HepG2 (cell line): ENCODE measurements at regions not wholly inside any gene's neighbourhood (a gene's known extent, or its start where the extent isn't known, plus 50 kb on each side); places are given as distances from the start of the nearest gene placed in this dataset.
"Not testable (repeated sequence)": the region's sequence is repeated elsewhere in the genome, so short reads cannot be mapped to it uniquely, and the experiment has no call there.

Experiments
- ATAC-seq: fragments of 200-7000 bp; cut with Tn5 transposase; 3 replicates; pipeline ENCODE4 v1.9.1; 2020; ENCODE audit warnings: mild to moderate bottlenecking, moderate library complexity
- BruUV-seq: library from RNA; stranded (reverse); fragments of 400-500 nt; replicated peaks from 2 replicates; lab custom pipeline; 2021; lab: Mats Ljungman, UMichigan
- CTCF ChIA-PET: fragments of 300-600 bp; formaldehyde crosslinking; extraction: SDS; loops from one replicate; lab custom pipeline; 2021; ENCODE audit warnings: low total read pairs, inconsistent platforms, low intra/inter-chr PET ratio; lab: Yijun Ruan, JAX
- POLR2A ChIA-PET: fragments of 350-600 bp; sonication (Branson Sonifier 250); formaldehyde crosslinking; loops from one replicate; lab custom pipeline; 2020; ENCODE audit warnings: antibody characterized with exemption, inconsistent platforms; lab: Yijun Ruan, JAX
- DNase-seq: peaks from one replicate; pipeline ENCODE4 v3.0.0-alpha.2; 2015; ENCODE audit warnings: low spot score
- FAIRE-seq: peaks from 3 replicates; lab custom pipeline; 2011; peaks lifted over from hg19 to GRCh38; lab: Jason Lieb, UNC
- H2AFZ ChIP-seq: one replicate; pipeline ENCODE4 v1.6.1; 2011; ENCODE audit warnings: low read length, inconsistent platforms
- H3K27ac ChIP-seq: fragments of 300-600 bp; 3 replicates; pipeline ENCODE4 v1.8.0; 2011; ENCODE audit warnings: mixed run types, mild to moderate bottlenecking, mixed read lengths, low read length, inconsistent platforms; ENCODE audit not compliant: insufficient read depth; ENCODE audit errors: extremely low read length
- H3K27me3 ChIP-seq, 2 experiments: fragments of 200-600 bp in 1 of 2; 2 replicates in 1 of 2; 3 replicates in 1 of 2; pipeline versions ENCODE4 v1.6.0 to v1.8.0; 2011; ENCODE audit warnings: low read length in 2 of 2, mild to moderate bottlenecking in 2 of 2, moderate library complexity in 2 of 2, inconsistent platforms in 1 of 2; ENCODE audit not compliant: insufficient read depth in 2 of 2, control insufficient read depth in 1 of 2
- H3K36me3 ChIP-seq, 2 experiments: fragments of 200-600 bp in 1 of 2; replicated peaks in 1 of 2; 2 replicates in 1 of 2; 3 replicates in 1 of 2; pipeline versions ENCODE4 v1.5.1 to v1.8.0; 2011; ENCODE audit warnings: low read length in 2 of 2, inconsistent platforms in 1 of 2; ENCODE audit not compliant: insufficient read depth in 2 of 2, control insufficient read depth in 1 of 2
- H3K4me1 ChIP-seq: 2 replicates; pipeline ENCODE4 v1.5.1; 2012; ENCODE audit warnings: low read length, inconsistent platforms; ENCODE audit not compliant: insufficient read depth
- H3K4me2 ChIP-seq: 2 replicates; pipeline ENCODE4 v1.6.0; 2011; ENCODE audit warnings: low read depth, low read length, inconsistent platforms
- H3K4me3 ChIP-seq, 3 experiments: fragments of 200-600 bp in 1 of 3; sonication (generic), shearing (Covaris generic) in 1 of 3; replicated peaks in 1 of 3; 2 replicates each; pipeline ENCODE4 v1.5.1; 2011 to 2016; ENCODE audit warnings: low read length in 3 of 3, inconsistent platforms in 2 of 3, low read depth in 2 of 3, mild to moderate bottlenecking in 2 of 3, control low read depth in 1 of 3, mixed read lengths in 1 of 3; ENCODE audit not compliant: insufficient read depth in 1 of 3
- H3K79me2 ChIP-seq: one replicate; pipeline ENCODE4 v1.6.1; 2011; ENCODE audit warnings: low read length, inconsistent platforms; ENCODE audit not compliant: insufficient read depth
- H3K9ac ChIP-seq: 2 replicates; pipeline ENCODE4 v1.6.0; 2011; ENCODE audit warnings: mild to moderate bottlenecking, low read depth, low read length, inconsistent platforms; ENCODE audit not compliant: insufficient read depth
- H3K9me3 ChIP-seq: 2 replicates; pipeline ENCODE4 v1.5.1; 2012; ENCODE audit warnings: mild to moderate bottlenecking, low read length
- H4K20me1 ChIP-seq: 2 replicates; pipeline ENCODE4 v1.6.0; 2011; ENCODE audit warnings: inconsistent platforms, mild to moderate bottlenecking, low read length, moderate library complexity; ENCODE audit not compliant: insufficient read depth
- HIVEP1 ChIP-seq: sonication (generic); formaldehyde crosslinking; IDR thresholded peaks from 2 replicates; pipeline ENCODE4 v1.4.0; 2020; ENCODE audit warnings: mild to moderate bottlenecking, missing genetic modification reagents
- MED13 ChIP-seq: sonication (generic); formaldehyde crosslinking; IDR thresholded peaks from 2 replicates; pipeline ENCODE4 v1.5.0; 2020; ENCODE audit warnings: missing genetic modification reagents
- NR2F1 ChIP-seq, 2 experiments: fragments of 450-650 bp in 1 of 2; formaldehyde crosslinking in 1 of 2; IDR thresholded peaks; 2 replicates each; pipeline versions ENCODE4 v1.5.0 to v1.6.1; 2016 to 2020; ENCODE audit warnings: mild to moderate bottlenecking in 1 of 2, missing compliant biosample characterization in 1 of 2, missing genetic modification reagents in 1 of 2, moderate library complexity in 1 of 2
- RBM39 ChIP-seq: fragments of 200-400 bp; formaldehyde crosslinking; IDR thresholded peaks from one replicate; pipeline ENCODE4 v1.6.1; 2018; ENCODE audit warnings: antibody characterized with exemption, mild to moderate bottlenecking, low read depth, low read length; ENCODE audit not compliant: poor library complexity, severe bottlenecking
- WGBS: methylation state at CpG from one replicate; pipeline ENCODE4 v1.1.6; 2017; ENCODE audit warnings: low lambda C conversion rate; 5-methylcytosine and 5-hydroxymethylcytosine counted together
- in situ Hi-C: cut with HindIII; loops from 2 replicates; pipeline ENCODE4 v1.10.0; 2017; ENCODE audit warnings: low pct_unique_long_range_greater_than_20kb; ENCODE audit not compliant: extremely low pct_ligation_motif_present
- intact Hi-C: fragments of 100-400 bp; cut with micrococcal nuclease; formaldehyde crosslinking; loops from one replicate; pipeline ENCODE4 v1.10.0; 2022; ENCODE audit not compliant: unreplicated experiment
- TF ChIP-seq, protein P1 (sequence below): sonication (generic); formaldehyde crosslinking; IDR thresholded peaks from 2 replicates; pipeline ENCODE4 v1.4.0; 2020; ENCODE audit warnings: missing genetic modification reagents, borderline replicate concordance
- TF ChIP-seq, protein P2 (sequence below): sonication (generic); formaldehyde crosslinking; IDR thresholded peaks from 2 replicates; pipeline ENCODE4 v1.4.0; 2020; ENCODE audit warnings: missing genetic modification reagents, borderline replicate concordance
- TF ChIP-seq, protein P3 (sequence below): sonication (generic); formaldehyde crosslinking; IDR thresholded peaks from 2 replicates; pipeline ENCODE4 v1.4.0; 2020; ENCODE audit warnings: missing genetic modification reagents

DNA sequence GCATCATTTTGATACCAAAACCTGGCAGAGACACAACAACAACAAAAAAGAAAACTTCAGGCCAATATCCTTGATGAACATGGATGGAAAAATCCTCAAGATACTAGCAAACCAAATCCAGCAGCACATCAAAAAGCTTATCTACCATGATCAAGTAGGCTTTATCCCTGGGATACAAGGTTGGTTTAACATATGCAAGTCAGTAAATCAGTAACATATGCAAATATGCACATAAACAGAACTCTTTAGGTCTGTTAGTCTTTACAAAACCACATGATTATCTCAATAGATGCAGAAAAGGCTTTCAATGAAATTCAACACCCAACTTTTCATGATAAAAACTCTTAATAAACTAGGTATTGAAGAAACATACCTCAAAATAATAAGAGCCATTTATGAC is 587.5 kb upstream of the CELF4 start:
- H2AFZ ChIP-seq, H3K79me2 ChIP-seq, POLR2A ChIA-PET, ATAC-seq, DNase-seq, H3K27ac ChIP-seq, H3K4me1 ChIP-seq, intact Hi-C loops, H3K27me3 ChIP-seq, BruUV-seq, CTCF ChIA-PET, H3K9me3 ChIP-seq, in situ Hi-C loops, H3K36me3 ChIP-seq, H4K20me1 ChIP-seq, FAIRE-seq, H3K4me2 ChIP-seq, H3K9ac ChIP-seq, H3K4me3 ChIP-seq: not testable (repeated sequence)

DNA sequence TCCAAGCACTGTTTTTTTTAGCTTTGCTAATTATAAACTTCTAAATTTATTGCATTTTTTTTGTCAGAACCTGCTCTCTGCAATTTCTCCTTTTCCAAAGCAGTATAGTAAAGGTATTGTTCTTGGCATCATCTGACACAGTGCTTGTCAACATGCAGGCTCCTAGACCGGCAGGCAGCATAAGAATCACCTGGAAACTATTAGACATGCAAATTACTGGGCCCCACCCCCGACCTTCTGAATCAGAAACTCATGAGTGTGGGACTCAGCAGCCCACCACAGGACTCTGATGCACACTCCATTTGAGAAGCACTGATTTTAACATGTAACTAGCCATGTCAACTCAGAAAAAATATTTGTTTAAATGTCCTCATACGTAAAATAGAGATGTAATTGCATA is 551.1 kb upstream of the CELF4 start:
- Histone ChIP-seq H3K79me2 (no peaks in the 10 kb centered on the region), H4K20me1 (no peaks in the 10 kb centered on the region), H3K4me3 (no peak overlapping the region), H3K36me3 (no peaks in the 10 kb centered on the region), H3K9ac (no peak overlapping the region), H3K27ac (no peak overlapping the region), H3K4me2 (no peak overlapping the region), H3K4me1 (no peaks in the 10 kb centered on the region), H3K9me3 (no peaks in the 10 kb centered on the region), H2AFZ (no peak overlapping the region), H3K27me3 (no peaks in the 10 kb centered on the region)
- CTCF ChIA-PET, result no interaction called here
- intact Hi-C loops, result no loop called here
- in situ Hi-C loops, result no loop called here
- ATAC-seq (no peak), FAIRE-seq (no peak), DNase-seq (no peak)
- BruUV-seq, result no TSS peak
- POLR2A ChIA-PET, result no interaction called here
- 3% methylated on average over 3 of the region's 3 CpGs for WGBS
- no peak for TF ChIP-seq NR2F1 (CRISPR knock-in tag; IDR thresholded peaks at IDR 0.05)
- TF ChIP-seq, protein P1, sequence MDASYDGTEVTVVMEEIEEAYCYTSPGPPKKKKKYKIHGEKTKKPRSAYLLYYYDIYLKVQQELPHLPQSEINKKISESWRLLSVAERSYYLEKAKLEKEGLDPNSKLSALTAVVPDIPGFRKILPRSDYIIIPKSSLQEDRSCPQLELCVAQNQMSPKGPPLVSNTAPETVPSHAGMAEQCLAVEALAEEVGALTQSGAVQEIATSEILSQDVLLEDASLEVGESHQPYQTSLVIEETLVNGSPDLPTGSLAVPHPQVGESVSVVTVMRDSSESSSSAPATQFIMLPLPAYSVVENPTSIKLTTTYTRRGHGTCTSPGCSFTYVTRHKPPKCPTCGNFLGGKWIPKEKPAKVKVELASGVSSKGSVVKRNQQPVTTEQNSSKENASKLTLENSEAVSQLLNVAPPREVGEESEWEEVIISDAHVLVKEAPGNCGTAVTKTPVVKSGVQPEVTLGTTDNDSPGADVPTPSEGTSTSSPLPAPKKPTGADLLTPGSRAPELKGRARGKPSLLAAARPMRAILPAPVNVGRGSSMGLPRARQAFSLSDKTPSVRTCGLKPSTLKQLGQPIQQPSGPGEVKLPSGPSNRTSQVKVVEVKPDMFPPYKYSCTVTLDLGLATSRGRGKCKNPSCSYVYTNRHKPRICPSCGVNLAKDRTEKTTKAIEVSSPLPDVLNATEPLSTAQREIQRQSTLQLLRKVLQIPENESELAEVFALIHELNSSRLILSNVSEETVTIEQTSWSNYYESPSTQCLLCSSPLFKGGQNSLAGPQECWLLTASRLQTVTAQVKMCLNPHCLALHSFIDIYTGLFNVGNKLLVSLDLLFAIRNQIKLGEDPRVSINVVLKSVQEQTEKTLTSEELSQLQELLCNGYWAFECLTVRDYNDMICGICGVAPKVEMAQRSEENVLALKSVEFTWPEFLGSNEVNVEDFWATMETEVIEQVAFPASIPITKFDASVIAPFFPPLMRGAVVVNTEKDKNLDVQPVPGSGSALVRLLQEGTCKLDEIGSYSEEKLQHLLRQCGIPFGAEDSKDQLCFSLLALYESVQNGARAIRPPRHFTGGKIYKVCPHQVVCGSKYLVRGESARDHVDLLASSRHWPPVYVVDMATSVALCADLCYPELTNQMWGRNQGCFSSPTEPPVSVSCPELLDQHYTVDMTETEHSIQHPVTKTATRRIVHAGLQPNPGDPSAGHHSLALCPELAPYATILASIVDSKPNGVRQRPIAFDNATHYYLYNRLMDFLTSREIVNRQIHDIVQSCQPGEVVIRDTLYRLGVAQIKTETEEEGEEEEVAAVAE (CRISPR knock-in tag), result no peak
- no peak for TF ChIP-seq MED13
- no peak for TF ChIP-seq RBM39
- TF ChIP-seq, protein P2, sequence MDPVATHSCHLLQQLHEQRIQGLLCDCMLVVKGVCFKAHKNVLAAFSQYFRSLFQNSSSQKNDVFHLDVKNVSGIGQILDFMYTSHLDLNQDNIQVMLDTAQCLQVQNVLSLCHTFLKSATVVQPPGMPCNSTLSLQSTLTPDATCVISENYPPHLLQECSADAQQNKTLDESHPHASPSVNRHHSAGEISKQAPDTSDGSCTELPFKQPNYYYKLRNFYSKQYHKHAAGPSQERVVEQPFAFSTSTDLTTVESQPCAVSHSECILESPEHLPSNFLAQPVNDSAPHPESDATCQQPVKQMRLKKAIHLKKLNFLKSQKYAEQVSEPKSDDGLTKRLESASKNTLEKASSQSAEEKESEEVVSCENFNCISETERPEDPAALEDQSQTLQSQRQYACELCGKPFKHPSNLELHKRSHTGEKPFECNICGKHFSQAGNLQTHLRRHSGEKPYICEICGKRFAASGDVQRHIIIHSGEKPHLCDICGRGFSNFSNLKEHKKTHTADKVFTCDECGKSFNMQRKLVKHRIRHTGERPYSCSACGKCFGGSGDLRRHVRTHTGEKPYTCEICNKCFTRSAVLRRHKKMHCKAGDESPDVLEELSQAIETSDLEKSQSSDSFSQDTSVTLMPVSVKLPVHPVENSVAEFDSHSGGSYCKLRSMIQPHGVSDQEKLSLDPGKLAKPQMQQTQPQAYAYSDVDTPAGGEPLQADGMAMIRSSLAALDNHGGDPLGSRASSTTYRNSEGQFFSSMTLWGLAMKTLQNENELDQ (CRISPR knock-in tag), result no peak
- no peak for TF ChIP-seq HIVEP1
- TF ChIP-seq, protein P3, sequence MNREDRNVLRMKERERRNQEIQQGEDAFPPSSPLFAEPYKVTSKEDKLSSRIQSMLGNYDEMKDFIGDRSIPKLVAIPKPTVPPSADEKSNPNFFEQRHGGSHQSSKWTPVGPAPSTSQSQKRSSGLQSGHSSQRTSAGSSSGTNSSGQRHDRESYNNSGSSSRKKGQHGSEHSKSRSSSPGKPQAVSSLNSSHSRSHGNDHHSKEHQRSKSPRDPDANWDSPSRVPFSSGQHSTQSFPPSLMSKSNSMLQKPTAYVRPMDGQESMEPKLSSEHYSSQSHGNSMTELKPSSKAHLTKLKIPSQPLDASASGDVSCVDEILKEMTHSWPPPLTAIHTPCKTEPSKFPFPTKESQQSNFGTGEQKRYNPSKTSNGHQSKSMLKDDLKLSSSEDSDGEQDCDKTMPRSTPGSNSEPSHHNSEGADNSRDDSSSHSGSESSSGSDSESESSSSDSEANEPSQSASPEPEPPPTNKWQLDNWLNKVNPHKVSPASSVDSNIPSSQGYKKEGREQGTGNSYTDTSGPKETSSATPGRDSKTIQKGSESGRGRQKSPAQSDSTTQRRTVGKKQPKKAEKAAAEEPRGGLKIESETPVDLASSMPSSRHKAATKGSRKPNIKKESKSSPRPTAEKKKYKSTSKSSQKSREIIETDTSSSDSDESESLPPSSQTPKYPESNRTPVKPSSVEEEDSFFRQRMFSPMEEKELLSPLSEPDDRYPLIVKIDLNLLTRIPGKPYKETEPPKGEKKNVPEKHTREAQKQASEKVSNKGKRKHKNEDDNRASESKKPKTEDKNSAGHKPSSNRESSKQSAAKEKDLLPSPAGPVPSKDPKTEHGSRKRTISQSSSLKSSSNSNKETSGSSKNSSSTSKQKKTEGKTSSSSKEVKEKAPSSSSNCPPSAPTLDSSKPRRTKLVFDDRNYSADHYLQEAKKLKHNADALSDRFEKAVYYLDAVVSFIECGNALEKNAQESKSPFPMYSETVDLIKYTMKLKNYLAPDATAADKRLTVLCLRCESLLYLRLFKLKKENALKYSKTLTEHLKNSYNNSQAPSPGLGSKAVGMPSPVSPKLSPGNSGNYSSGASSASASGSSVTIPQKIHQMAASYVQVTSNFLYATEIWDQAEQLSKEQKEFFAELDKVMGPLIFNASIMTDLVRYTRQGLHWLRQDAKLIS (CRISPR knock-in tag), result no peak
